Mammary epithelial cell (primary cell): ENCODE measurements at regions not wholly inside any gene's neighbourhood (a gene's known extent, or its start where the extent isn't known, plus 50 kb on each side); places are given as distances from the start of the nearest gene placed in this dataset.

ENCODE experiments used
- EZH2 ChIP-seq: IDR thresholded peaks from 2 replicates; pipeline ENCODE4 v1.6.1; 2012; ENCODE audit warnings: low read length, inconsistent platforms, borderline replicate concordance
- TF ChIP-seq, protein P1 (sequence below), 2 donors: IDR thresholded peaks in 1 of 2; conservative IDR thresholded peaks in 1 of 2; 2 replicates each; pipeline ENCODE4 v1.5.1; 2011 to 2012; ENCODE audit warnings: inconsistent platforms in 2 of 2, low read length in 2 of 2, mild to moderate bottlenecking in 2 of 2, control low read depth in 1 of 2, low read depth in 1 of 2; ENCODE audit not compliant: insufficient read depth in 1 of 2; ENCODE audit errors: extremely low read depth in 1 of 2

DNA sequence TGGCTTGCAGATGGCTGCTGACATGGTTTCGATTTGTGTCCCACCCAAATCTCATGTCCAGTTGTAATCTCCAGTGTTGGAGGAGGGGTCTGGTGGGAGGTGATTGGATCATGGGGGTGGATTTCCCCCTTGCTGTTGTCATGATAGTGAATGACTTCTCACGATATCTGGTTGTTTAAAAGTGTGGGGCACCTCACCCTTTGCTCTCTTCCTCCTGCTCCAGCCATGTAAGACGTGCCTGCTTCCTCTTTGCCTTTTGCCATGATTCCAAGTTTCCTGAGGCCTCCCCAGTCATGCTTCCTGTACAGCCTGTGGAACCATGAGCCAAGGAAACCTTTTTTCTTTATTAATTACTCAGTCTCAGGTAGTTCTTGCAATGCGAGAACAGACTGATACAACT, 77.6 kb upstream of the FUCA2 start:
- TF ChIP-seq EZH2: no peak
- TF ChIP-seq, protein P1, sequence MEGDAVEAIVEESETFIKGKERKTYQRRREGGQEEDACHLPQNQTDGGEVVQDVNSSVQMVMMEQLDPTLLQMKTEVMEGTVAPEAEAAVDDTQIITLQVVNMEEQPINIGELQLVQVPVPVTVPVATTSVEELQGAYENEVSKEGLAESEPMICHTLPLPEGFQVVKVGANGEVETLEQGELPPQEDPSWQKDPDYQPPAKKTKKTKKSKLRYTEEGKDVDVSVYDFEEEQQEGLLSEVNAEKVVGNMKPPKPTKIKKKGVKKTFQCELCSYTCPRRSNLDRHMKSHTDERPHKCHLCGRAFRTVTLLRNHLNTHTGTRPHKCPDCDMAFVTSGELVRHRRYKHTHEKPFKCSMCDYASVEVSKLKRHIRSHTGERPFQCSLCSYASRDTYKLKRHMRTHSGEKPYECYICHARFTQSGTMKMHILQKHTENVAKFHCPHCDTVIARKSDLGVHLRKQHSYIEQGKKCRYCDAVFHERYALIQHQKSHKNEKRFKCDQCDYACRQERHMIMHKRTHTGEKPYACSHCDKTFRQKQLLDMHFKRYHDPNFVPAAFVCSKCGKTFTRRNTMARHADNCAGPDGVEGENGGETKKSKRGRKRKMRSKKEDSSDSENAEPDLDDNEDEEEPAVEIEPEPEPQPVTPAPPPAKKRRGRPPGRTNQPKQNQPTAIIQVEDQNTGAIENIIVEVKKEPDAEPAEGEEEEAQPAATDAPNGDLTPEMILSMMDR (conservative IDR thresholded peaks at IDR 0.05 in 1 of 2, IDR thresholded peaks at IDR 0.05 in 1 of 2; ENCODE audit: extremely low read depth in 1 of 2, insufficient read depth in 1 of 2, low read depth in 1 of 2, low read length in 2 of 2): no peak
